HFFc6 (cell line): ENCODE measurements at regions not wholly inside any gene's neighbourhood (a gene's known extent, or its start where the extent isn't known, plus 50 kb on each side); places are given as distances from the start of the nearest gene placed in this dataset.

ENCODE experiments used
- DNase-seq: peaks from one replicate; pipeline ENCODE4 v3.0.0-alpha.2; 2018
- H3K27ac Mint-ChIP-seq: 2 replicates; pipeline ENCODE4 v1.8.0; 2020; ENCODE audit warnings: mild to moderate bottlenecking, mixed read lengths
- H3K27me3 Mint-ChIP-seq: 2 replicates; pipeline ENCODE4 v1.8.0; 2021; ENCODE audit warnings: mild to moderate bottlenecking, moderate library complexity, mixed read lengths; ENCODE audit not compliant: insufficient read depth
- H3K36me3 Mint-ChIP-seq: 2 replicates; pipeline ENCODE4 v1.8.0; 2021; ENCODE audit warnings: low read depth, mixed read lengths
- H3K4me1 Mint-ChIP-seq: 2 replicates; pipeline ENCODE4 v1.8.0; 2020; ENCODE audit warnings: low read depth, mixed read lengths
- H3K4me3 Mint-ChIP-seq: 2 replicates; pipeline ENCODE4 v1.8.0; 2020; ENCODE audit warnings: mild to moderate bottlenecking, moderate library complexity, mixed read lengths
- H3K9me3 Mint-ChIP-seq: 2 replicates; pipeline ENCODE4 v1.8.0; 2020; ENCODE audit warnings: mild to moderate bottlenecking, mixed read lengths
- CTCF ChIP-seq: fragments of 200-600 bp; sonication (generic); IDR thresholded peaks from 2 replicates; pipeline ENCODE4 v1.5.0; 2021; ENCODE audit warnings: antibody characterized with exemption, mild to moderate bottlenecking

GRCh38 chr2:22420076-22420475 is 964.9 kb upstream of the KLHL29 start:
- Mint-ChIP-seq H3K9me3 (peaks cover 38% of the 10 kb centered on the region), H3K4me3 (no peak overlapping the region), H3K27ac (no peak overlapping the region), H3K27me3 (no peaks in the 10 kb centered on the region), H3K36me3 (0 out of 2 replicates have a peak, but pooled peaks cover 4% of the 10 kb centered on the region), H3K4me1 (no peaks in the 10 kb centered on the region)
- TF ChIP-seq CTCF, result no peak
- no peak for DNase-seq

GRCh38 chr2:22442051-22442450 is 942.9 kb upstream of the KLHL29 start:
- Mint-ChIP-seq H3K9me3 (peaks cover 19% of the 10 kb centered on the region), H3K4me3 (no peak overlapping the region), H3K27ac (no peak overlapping the region), H3K36me3 (no peaks in the 10 kb centered on the region), H3K27me3 (no peaks in the 10 kb centered on the region), H3K4me1 (no peaks in the 10 kb centered on the region)
- DNase-seq, result no peak
- TF ChIP-seq CTCF, result no peak

GRCh38 chr2:22444281-22444680 is 940.7 kb upstream of the KLHL29 start:
- H3K27me3 Mint-ChIP-seq, result no peaks in the 10 kb centered on the region
- no peaks in the 10 kb centered on the region for H3K36me3 Mint-ChIP-seq
- no peak for DNase-seq
- H3K27ac Mint-ChIP-seq, result no peak overlapping the region
- TF ChIP-seq CTCF, result no peak
- H3K9me3 Mint-ChIP-seq, result peaks cover 8% of the 10 kb centered on the region
- no peak overlapping the region for H3K4me3 Mint-ChIP-seq
- H3K4me1 Mint-ChIP-seq, result no peaks in the 10 kb centered on the region

- no peak for DNase-seq
- no peak for TF ChIP-seq CTCF
- Mint-ChIP-seq H3K4me3 (no peak overlapping the region), H3K9me3 (peaks cover 13% of the 10 kb centered on the region; the same call in 1 of the 2 replicates), H3K27me3 (no peaks in the 10 kb centered on the region), H3K4me1 (no peaks in the 10 kb centered on the region), H3K36me3 (no peaks in the 10 kb centered on the region), H3K27ac (no peak overlapping the region)
Observed at GRCh38 chr2:22449696-22450095, 935.3 kb upstream of the KLHL29 start.

- H3K9me3 Mint-ChIP-seq, result peaks cover 13% of the 10 kb centered on the region; the same call in 1 of the 2 replicates
- DNase-seq, result no peak
- H3K4me1 Mint-ChIP-seq, result no peaks in the 10 kb centered on the region
- no peaks in the 10 kb centered on the region for H3K36me3 Mint-ChIP-seq
- no peak overlapping the region for H3K4me3 Mint-ChIP-seq
- TF ChIP-seq CTCF, result no peak
- no peaks in the 10 kb centered on the region for H3K27me3 Mint-ChIP-seq
- H3K27ac Mint-ChIP-seq, result no peak overlapping the region
Observed at GRCh38 chr2:22450831-22451230, 934.1 kb upstream of the KLHL29 start.
